ENCODE measurements at regions not wholly inside any gene's neighbourhood (a gene's known extent, or its start where the extent isn't known, plus 50 kb on each side); places are given as distances from the start of the nearest gene placed in this dataset.

DNA sequence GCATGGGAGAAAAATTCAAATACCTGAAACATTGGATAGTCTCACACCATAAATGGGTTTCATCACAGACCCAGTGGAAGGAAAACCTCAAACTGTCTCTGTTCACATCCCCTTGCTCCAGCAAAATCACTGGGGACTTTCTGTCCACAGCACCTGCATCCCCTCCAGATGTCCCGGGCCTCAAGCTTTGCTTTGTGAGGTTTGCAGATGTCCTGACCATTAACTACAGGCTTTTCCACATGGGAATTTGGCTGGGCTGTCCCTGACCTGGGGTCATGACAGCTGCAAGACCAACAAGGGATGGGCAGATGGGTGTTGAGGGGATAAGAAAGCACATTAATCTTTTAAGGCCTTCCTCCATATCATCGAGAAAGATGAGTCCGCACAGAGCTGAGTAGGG, 427.9 kb downstream of the TXNL1 start:
- 48% methylated on average over 3 of the region's 3 CpGs for WGBS (ENCODE audit: insufficient coverage, insufficient replicate concordance, low lambda C conversion rate, missing lambda C conversion rate)
- Histone ChIP-seq H3K27me3 (replicated peaks in 1 of 2; ENCODE audit: control insufficient read depth in 2 of 2, insufficient read depth in 2 of 2, low read length in 1 of 2) (no peaks in the 10 kb centered on the region), H3K27ac (ENCODE audit: control insufficient read depth, insufficient read depth) (no peak overlapping the region), H2AFZ (ENCODE audit: control insufficient read depth, low read depth, low read length) (no peak overlapping the region), H3K4me2 (ENCODE audit: control insufficient read depth, insufficient read depth) (no peak overlapping the region), H3K36me3 (ENCODE audit: control insufficient read depth in 2 of 2, insufficient read depth in 2 of 2, low read length in 1 of 2) (no peaks in the 10 kb centered on the region), H3K4me1 (ENCODE audit: control insufficient read depth, insufficient read depth, low read length) (no peaks in the 10 kb centered on the region), H4K20me1 (ENCODE audit: control insufficient read depth, insufficient read depth) (no peaks in the 10 kb centered on the region), H3K79me2 (ENCODE audit: control insufficient read depth, insufficient read depth, low read length) (no peaks in the 10 kb centered on the region), H3K9me3 (replicated peaks; ENCODE audit: control insufficient read depth, insufficient read depth, low read length) (no peaks in the 10 kb centered on the region), H3K4me3 (no peak overlapping the region), H3K9ac (ENCODE audit: control insufficient read depth, insufficient read depth, low read length) (no peak overlapping the region)
- in situ Hi-C loops (cut with MboI) = no loop called here
- ChIA-PET SMC1A (ENCODE audit: uncharacterized antibody, unreplicated experiment) (no interaction called here), CTCF (no interaction called here), POLR2A (no interaction called here), RAD21 (ENCODE audit: unreplicated experiment) (no interaction called here)
- DNase-seq (ENCODE audit: low read depth, low spot score) = no peak
- intact Hi-C loops (cut with micrococcal nuclease; ENCODE audit: unreplicated experiment) = no loop called here
- no TSS peak for BruUV-seq (replicated peaks)
- no peak for FAIRE-seq
- TF ChIP-seq STAT1 (conservative IDR thresholded peaks at IDR 0.05) = no peak
- ATAC-seq = no peak

GRCh38 chr18:56207989-56208388, 430.4 kb downstream of the TXNL1 start:
- BruUV-seq (replicated peaks) = no TSS peak
- ATAC-seq = no peak
- POLR2A ChIA-PET = no interaction called here
- TF ChIP-seq PML (IDR thresholded peaks at IDR 0.05; ENCODE audit: low read length) (no peak), ZBED1 (IDR thresholded peaks at IDR 0.05; ENCODE audit: borderline replicate concordance) (no peak), NFYA (IDR thresholded peaks at IDR 0.05; ENCODE audit: borderline replicate concordance, low read depth, low read length) (no peak), CTCF (IDR thresholded peaks at IDR 0.05 in 2 of 3, conservative IDR thresholded peaks at IDR 0.05 in 1 of 3; ENCODE audit: control insufficient read depth in 2 of 3, extremely low read depth in 1 of 3, insufficient read depth in 1 of 3, low read depth in 3 of 3, low read length in 3 of 3) (no peak), E4F1 (IDR thresholded peaks at IDR 0.05; ENCODE audit: borderline replicate concordance, partially characterized antibody) (no peak), E2F8 (IDR thresholded peaks at IDR 0.05; ENCODE audit: low read depth, partially characterized antibody) (no peak), ZZZ3 (IDR thresholded peaks at IDR 0.05; ENCODE audit: control insufficient read depth, insufficient read length, low read depth) (no peak)
- TF ChIP-seq, protein P1, sequence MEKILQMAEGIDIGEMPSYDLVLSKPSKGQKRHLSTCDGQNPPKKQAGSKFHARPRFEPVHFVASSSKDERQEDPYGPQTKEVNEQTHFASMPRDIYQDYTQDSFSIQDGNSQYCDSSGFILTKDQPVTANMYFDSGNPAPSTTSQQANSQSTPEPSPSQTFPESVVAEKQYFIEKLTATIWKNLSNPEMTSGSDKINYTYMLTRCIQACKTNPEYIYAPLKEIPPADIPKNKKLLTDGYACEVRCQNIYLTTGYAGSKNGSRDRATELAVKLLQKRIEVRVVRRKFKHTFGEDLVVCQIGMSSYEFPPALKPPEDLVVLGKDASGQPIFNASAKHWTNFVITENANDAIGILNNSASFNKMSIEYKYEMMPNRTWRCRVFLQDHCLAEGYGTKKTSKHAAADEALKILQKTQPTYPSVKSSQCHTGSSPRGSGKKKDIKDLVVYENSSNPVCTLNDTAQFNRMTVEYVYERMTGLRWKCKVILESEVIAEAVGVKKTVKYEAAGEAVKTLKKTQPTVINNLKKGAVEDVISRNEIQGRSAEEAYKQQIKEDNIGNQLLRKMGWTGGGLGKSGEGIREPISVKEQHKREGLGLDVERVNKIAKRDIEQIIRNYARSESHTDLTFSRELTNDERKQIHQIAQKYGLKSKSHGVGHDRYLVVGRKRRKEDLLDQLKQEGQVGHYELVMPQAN (conservative IDR thresholded peaks at IDR 0.05) = no peak

More at GRCh38 chr18:56207989-56208388, 430.4 kb downstream of the TXNL1 start:
- no peak overlapping the region for H2AFZ ChIP-seq (ENCODE audit: control insufficient read depth, low read depth, low read length)
- H3K27ac ChIP-seq (ENCODE audit: control insufficient read depth, insufficient read depth) = no peak overlapping the region
- 55% methylated on average over 6 of the region's 6 CpGs for WGBS (ENCODE audit: insufficient coverage, insufficient replicate concordance, low lambda C conversion rate, missing lambda C conversion rate)
- FAIRE-seq (no peak), DNase-seq (ENCODE audit: low read depth, low spot score) (no peak)
- no peaks in the 10 kb centered on the region for H3K36me3 ChIP-seq (ENCODE audit: control insufficient read depth in 2 of 2, insufficient read depth in 2 of 2, low read length in 1 of 2)
- SMC1A ChIA-PET (ENCODE audit: uncharacterized antibody, unreplicated experiment) = no interaction called here
- RAD21 ChIA-PET (ENCODE audit: unreplicated experiment) = no interaction called here
- in situ Hi-C loops (cut with MboI) = no loop called here
- no peaks in the 10 kb centered on the region for H3K4me1 ChIP-seq (ENCODE audit: control insufficient read depth, insufficient read depth, low read length)
- no peaks in the 10 kb centered on the region for H3K27me3 ChIP-seq (replicated peaks in 1 of 2; ENCODE audit: control insufficient read depth in 2 of 2, insufficient read depth in 2 of 2, low read length in 1 of 2)
- intact Hi-C loops (cut with micrococcal nuclease; ENCODE audit: unreplicated experiment) = no loop called here
- H3K9me3 ChIP-seq (replicated peaks; ENCODE audit: control insufficient read depth, insufficient read depth, low read length) = no peaks in the 10 kb centered on the region
- CTCF ChIA-PET = no interaction called here
- no peak overlapping the region for H3K4me2 ChIP-seq (ENCODE audit: control insufficient read depth, insufficient read depth)
- no peaks in the 10 kb centered on the region for H3K79me2 ChIP-seq (ENCODE audit: control insufficient read depth, insufficient read depth, low read length)
- no peaks in the 10 kb centered on the region for H4K20me1 ChIP-seq (ENCODE audit: control insufficient read depth, insufficient read depth)
- H3K9ac ChIP-seq (ENCODE audit: control insufficient read depth, insufficient read depth, low read length) = no peak overlapping the region
- no peak overlapping the region for H3K4me3 ChIP-seq
